ENCODE measurements at regions not wholly inside any gene's neighbourhood (a gene's known extent, or its start where the extent isn't known, plus 50 kb on each side); places are given as distances from the start of the nearest gene placed in this dataset.

GRCh38 chrX:147848543-147849443 lies 62.9 kb upstream of the FMR1 start:
- H3K27me3 Mint-ChIP-seq, result no peaks in the 10 kb centered on the region
- H3K9me3 Mint-ChIP-seq, result no peaks in the 10 kb centered on the region
- CTCF ChIA-PET, result no interaction called here
- ATAC-seq (ENCODE audit: low read depth) (no peak), DNase-seq (no peak)
- H3K36me3 Mint-ChIP-seq (ENCODE audit: low read depth), result no peaks in the 10 kb centered on the region
- H3K27ac Mint-ChIP-seq, result no peak overlapping the region
- intact Hi-C loops (cut with micrococcal nuclease), result no loop called here
- no peak for TF ChIP-seq CTCF (IDR thresholded peaks at IDR 0.05)
- no peak overlapping the region for H3K4me3 Mint-ChIP-seq
- no peaks in the 10 kb centered on the region for H3K4me1 Mint-ChIP-seq
- POLR2A ChIA-PET, result no interaction called here

- Mint-ChIP-seq H3K27ac (no peak overlapping the region), H3K4me1 (no peaks in the 10 kb centered on the region), H3K36me3 (ENCODE audit: low read depth) (no peaks in the 10 kb centered on the region), H3K4me3 (no peak overlapping the region), H3K27me3 (no peaks in the 10 kb centered on the region), H3K9me3 (no peaks in the 10 kb centered on the region)
- TF ChIP-seq CTCF (IDR thresholded peaks at IDR 0.05), result no peak
- intact Hi-C loops (cut with micrococcal nuclease), result no loop called here
- ChIA-PET POLR2A (no interaction called here), CTCF (no interaction called here)
- DNase-seq (no peak), ATAC-seq (ENCODE audit: low read depth) (no peak)
Measured at GRCh38 chrX:147850875-147851274, 60.8 kb upstream of the FMR1 start.

- ATAC-seq (ENCODE audit: low read depth) (no peak), DNase-seq (no peak)
- Mint-ChIP-seq H3K4me3 (no peak overlapping the region), H3K27me3 (no peaks in the 10 kb centered on the region), H3K36me3 (ENCODE audit: low read depth) (no peaks in the 10 kb centered on the region), H3K9me3 (no peaks in the 10 kb centered on the region), H3K27ac (no peak overlapping the region), H3K4me1 (no peaks in the 10 kb centered on the region)
- ChIA-PET POLR2A (no interaction called here), CTCF (no interaction called here)
- no peak for TF ChIP-seq CTCF (IDR thresholded peaks at IDR 0.05)
- intact Hi-C loops (cut with micrococcal nuclease), result no loop called here
Measured at GRCh38 chrX:147853701-147854100, 58.0 kb upstream of the FMR1 start.

- H3K4me3 Mint-ChIP-seq, result no peak overlapping the region
- TF ChIP-seq CTCF (IDR thresholded peaks at IDR 0.05), result no peak
- no peaks in the 10 kb centered on the region for H3K4me1 Mint-ChIP-seq
- CTCF ChIA-PET, result no interaction called here
- POLR2A ChIA-PET, result no interaction called here
- H3K27ac Mint-ChIP-seq, result no peak overlapping the region
- H3K9me3 Mint-ChIP-seq, result no peaks in the 10 kb centered on the region
- no peak for ATAC-seq (ENCODE audit: low read depth)
- H3K27me3 Mint-ChIP-seq, result peaks cover 2% of the 10 kb centered on the region
- H3K36me3 Mint-ChIP-seq (ENCODE audit: low read depth), result no peaks in the 10 kb centered on the region
- intact Hi-C loops (cut with micrococcal nuclease), result no loop called here
- DNase-seq, result no peak
Measured at GRCh38 chrX:147859666-147860065, 52.1 kb upstream of the FMR1 start.

Measured in activated B cell treated with CpG ODN at 0.5 μM for 24 hours (primary cell).